Inflammatory macrophage (primary cell): ENCODE measurements at regions not wholly inside any gene's neighbourhood (a gene's known extent, or its start where the extent isn't known, plus 50 kb on each side); places are given as distances from the start of the nearest gene placed in this dataset.
"Not testable (repeated sequence)": the region's sequence is repeated elsewhere in the genome, so short reads cannot be mapped to it uniquely, and the experiment has no call there.

ENCODE experiments used
- DNase-seq, 2 donors: peaks; one replicate each; pipeline ENCODE4 v3.0.0-alpha.2; 2020 to 2022

DNA sequence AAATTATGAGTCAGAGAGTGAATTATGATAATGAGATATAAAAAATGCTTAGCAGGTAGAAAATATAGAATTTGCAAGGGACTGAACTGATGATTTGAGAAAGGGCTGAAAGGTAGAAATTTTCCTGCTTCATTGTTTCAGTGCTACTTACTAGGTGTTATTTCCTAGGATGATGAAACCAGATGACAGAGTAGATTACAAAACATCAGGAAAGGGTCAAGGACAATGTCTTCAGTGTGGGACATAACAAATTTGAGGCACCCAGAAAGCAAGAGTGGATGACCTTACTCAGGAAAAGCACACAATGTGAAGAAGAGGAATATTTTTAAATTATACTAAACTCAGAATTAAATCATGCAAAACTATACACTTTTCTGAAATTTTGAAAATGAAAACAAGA, 102.1 kb downstream of the SHCBP1 start:
- DNase-seq: no peak

DNA sequence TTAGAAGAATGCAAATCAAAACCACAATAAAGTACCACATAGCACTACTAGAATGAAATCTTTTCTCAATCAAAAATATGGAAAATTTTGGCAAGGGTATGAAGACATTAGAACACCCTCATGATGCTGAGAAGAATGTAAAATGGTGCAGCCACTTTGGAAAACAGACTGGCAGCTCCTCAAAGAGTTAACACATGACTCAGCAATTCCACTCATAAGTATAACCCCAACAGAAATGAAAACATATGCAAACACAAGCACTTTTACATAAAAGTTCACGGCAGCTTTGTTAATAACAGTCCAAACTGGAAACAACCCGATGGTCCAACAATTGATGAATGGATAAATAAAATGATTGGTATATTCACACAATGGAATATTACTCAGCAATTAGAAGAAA, 124.5 kb downstream of the SHCBP1 start:
- no peak for DNase-seq

DNA sequence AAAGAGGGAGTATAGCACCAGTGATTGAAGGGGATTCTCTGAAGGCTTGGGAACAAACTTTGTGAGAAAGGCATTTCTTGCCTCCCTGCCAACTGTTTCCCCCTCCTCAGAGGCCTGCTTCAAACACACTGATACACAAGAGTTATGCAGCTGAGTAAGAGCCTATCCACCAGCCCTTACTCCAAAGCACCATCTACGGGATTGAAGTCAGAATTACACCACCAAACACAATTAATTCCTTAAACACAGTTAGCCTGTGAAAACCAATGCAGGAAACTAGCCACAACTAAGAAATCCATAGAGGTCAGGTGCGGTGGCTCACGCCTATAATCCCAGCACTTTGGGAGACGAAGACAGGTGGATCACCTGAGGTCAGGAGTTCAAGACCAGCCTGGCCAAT, 138.3 kb downstream of the SHCBP1 start:
- no peak for DNase-seq

- no peak for DNase-seq
These were observed 154.9 kb downstream of the SHCBP1 start for GRCh38 chr16:46466239-46466638.

- DNase-seq: not testable (repeated sequence)
These were observed 166.4 kb downstream of the SHCBP1 start for GRCh38 chr16:46454801-46455200.

- DNase-seq: no peak
These were observed 192.8 kb downstream of the SHCBP1 start for GRCh38 chr16:46428108-46429061.

DNA sequence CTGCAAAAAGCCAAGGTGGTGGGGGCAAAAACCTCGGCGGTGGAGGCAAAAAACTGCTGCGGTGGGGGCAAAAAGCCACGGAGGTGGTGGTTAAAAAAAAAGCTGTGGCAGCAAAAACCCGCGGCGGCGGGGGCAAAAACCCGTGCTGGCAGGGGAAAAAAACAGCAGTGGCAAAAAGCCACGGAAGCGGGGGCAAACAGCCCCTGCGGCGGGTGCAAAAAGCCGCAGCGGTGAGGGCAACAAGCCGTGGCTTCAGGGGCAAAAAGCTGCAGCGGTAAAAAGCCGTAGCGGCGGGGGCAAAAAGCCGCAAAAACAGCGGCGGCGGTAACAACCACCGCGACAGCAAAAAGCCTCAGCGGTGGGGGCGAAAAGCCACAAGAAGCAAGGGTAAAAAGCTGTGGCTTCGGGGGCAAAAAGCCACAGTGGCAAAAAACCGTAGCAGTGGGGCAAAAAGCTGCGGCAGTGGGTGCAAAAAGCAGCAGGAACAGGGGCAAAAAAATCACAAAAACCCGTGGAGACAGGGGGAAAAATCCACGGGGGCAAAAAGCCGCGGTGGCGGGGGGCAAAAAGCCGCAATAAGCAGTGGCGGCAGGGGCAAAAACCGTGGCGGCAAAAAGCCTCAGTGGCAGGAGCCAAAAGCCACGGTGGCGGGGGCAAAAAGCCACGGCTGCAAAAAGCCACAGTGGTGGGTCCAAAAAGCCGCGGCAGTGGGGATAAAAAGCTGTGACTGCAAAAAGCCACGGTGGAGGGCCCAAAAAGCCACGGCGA, 193.7 kb downstream of the SHCBP1 start:
- no peak for DNase-seq

DNA sequence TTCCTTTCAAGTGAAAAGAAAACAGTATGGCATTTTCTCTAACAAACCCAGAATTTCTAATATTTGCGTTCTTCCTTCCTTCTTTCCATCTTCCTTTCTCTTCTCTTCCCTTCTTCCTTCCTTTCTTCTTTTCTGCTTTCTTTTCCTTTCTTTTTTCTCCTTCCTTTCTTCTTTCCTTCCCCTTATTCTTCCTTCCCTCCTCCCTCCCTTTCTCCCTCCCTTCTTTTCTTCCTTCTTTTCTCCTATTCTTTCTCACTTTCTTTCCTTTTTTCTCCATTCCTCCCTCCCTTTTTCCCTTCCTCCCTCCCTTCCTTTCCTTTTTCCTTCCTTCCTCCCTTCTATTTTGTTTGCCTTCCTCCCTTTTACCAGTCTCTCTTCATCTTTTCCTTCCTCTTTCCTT, 194.8 kb downstream of the SHCBP1 start:
- DNase-seq: no peak

DNA sequence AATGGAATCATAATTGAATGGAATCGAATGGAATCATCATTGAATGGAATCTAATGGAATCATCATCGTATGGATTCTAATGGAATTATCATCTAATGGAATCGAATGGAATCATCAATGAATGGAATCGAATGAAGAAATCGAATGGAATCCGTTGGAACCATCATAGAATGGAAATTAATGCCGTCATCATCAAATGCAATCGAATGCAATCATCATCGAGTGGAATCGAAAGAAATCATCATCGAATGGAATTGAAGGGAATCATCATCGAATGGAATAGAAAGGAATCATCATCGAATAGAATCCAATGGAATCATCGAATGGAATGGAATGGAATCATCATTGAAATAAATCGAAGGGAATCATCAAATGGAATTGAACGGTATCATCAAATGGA, 217.2 kb downstream of the SHCBP1 start:
- no peak for DNase-seq

GRCh38 chr16:46398559-46398958, 222.6 kb downstream of the SHCBP1 start:
- DNase-seq: not testable (repeated sequence)

DNA sequence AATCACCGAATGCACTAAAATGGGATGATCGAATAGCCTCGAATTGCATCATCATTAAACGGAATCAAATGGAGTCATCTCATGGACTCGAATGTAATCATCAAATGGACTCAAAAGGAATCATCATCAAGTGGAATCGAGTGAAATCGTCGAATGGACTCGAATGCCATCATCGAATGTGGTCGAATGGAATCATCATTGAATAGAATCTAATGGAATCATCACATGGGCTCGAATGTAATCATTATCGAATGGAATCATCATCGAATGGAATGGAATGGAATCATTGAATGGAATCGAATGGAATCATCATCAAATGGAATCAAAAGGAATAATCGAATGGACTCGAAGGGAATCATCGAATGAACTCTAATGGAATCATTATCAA, 224.3 kb downstream of the SHCBP1 start:
- not testable (repeated sequence) for DNase-seq

GRCh38 chr16:46396131-46396882, 224.9 kb downstream of the SHCBP1 start:
- peak in 1 of 2 donors; percentile 3 for DNase-seq

GRCh38 chr16:46395391-46395921, 225.7 kb downstream of the SHCBP1 start:
- DNase-seq: peak in 1 of 2 donors; percentile 14

- DNase-seq: peak in 1 of 2 donors; percentile 10
These were observed 226.2 kb downstream of the SHCBP1 start for GRCh38 chr16:46394963-46395362.

DNA sequence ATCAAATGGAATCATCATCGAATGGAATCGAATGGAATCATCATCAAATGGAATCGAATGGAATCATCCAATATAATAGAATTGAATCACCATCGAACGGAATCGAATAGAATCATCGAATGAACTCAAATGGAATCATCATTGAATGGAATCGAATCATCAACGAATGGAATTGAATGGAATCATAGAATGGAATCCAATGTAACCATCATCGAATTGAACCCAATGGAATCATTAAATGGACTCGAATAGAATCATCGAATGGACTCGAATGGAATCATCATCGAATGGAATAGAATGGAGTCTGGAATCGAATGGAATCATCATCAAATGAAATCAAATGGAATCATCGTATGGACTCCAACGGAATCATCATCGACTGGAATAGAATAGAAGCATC, 227.0 kb downstream of the SHCBP1 start:
- DNase-seq: peak in 1 of 2 donors; percentile 2

DNA sequence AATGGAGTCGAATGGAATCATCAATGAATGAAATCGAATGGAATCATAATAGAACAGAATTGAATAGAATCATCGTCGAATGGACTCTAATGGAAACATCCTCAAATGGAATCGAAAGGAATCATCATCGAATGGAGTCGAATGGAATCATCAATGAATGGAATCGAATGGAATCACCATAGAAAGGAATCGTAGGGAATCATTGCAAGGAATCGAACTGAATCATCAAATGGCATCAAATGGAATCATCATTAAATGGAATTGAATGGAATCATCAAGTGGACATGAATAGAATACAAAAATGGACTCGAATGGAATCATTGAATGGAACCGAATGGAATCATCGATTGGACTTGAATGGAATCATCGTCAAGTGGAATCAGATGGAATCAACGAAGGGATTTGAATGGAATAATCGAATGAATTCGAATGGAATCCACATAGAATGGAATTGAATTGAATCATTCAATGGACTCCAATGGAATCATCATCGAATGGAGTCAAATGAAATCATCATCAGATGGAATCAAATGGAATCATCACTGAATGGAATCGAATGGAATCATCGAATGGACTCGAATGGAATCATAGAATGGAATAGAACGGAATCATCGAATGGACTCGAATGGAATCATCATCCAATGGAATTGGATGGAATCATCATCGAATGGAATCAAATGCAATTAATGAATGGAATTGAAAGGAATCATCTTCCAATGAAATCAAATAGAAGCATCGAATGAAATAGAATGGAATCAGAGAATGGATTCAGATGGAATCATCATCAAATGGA, 228.1 kb downstream of the SHCBP1 start:
- DNase-seq: peak in 1 of 2 donors; percentile 3

- not testable (repeated sequence) for DNase-seq
These were observed 230.3 kb downstream of the SHCBP1 start for GRCh38 chr16:46390660-46391462.

- peak; percentile 56 to 76 for DNase-seq
These were observed 231.6 kb downstream of the SHCBP1 start for GRCh38 chr16:46389561-46390041.

- not testable (repeated sequence) for DNase-seq
These were observed 232.2 kb downstream of the SHCBP1 start for GRCh38 chr16:46388939-46389491.

DNA sequence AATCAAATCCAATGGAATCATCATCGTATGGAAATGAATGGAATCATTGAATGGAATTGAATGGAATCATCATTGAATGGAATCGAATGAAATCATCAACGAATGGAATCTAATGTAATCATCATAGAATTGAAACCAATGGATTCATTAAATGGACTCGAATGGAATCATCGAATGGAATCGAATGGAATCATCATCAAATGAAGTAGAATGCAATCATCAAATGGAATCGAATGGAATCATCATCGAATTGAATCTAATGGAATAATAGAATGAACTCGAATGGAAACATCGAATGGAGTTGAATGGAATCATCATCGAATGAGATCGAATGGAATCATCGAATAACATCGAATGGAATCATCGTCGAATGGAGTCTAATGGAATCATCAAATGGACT, 232.8 kb downstream of the SHCBP1 start:
- peak in 1 of 2 donors; percentile 27 for DNase-seq
